Inflammatory macrophage (primary cell): ENCODE measurements at regions not wholly inside any gene's neighbourhood (a gene's known extent, or its start where the extent isn't known, plus 50 kb on each side); places are given as distances from the start of the nearest gene placed in this dataset.
"Not testable (repeated sequence)": the region's sequence is repeated elsewhere in the genome, so short reads cannot be mapped to it uniquely, and the experiment has no call there.

ENCODE experiments used
- DNase-seq, 2 donors: peaks; one replicate each; pipeline ENCODE4 v3.0.0-alpha.2; 2020 to 2022

GRCh38 chr5:30345539-30346345 lies 847.7 kb upstream of the CDH6 start:
- DNase-seq = not testable (repeated sequence)

- no peak for DNase-seq
These were observed 849.8 kb upstream of the CDH6 start for GRCh38 chr5:30343707-30344106.

- DNase-seq = no peak
These were observed 852.0 kb upstream of the CDH6 start for GRCh38 chr5:30341466-30341865.

- DNase-seq = no peak
These were observed 856.4 kb upstream of the CDH6 start for GRCh38 chr5:30337084-30337573.

- DNase-seq = no peak
These were observed 862.0 kb upstream of the CDH6 start for GRCh38 chr5:30331534-30331933.

GRCh38 chr5:30325795-30326194 lies 867.7 kb upstream of the CDH6 start:
- no peak for DNase-seq

GRCh38 chr5:30324083-30324482 lies 869.4 kb upstream of the CDH6 start:
- no peak for DNase-seq

GRCh38 chr5:30287890-30288289 lies 905.6 kb upstream of the CDH6 start:
- no peak for DNase-seq

- no peak for DNase-seq
These were observed 914.2 kb upstream of the CDH6 start for GRCh38 chr5:30279237-30279636.

- DNase-seq = no peak
These were observed 926.5 kb upstream of the CDH6 start for GRCh38 chr5:30267026-30267425.

GRCh38 chr5:30239331-30240022 lies 954.0 kb upstream of the CDH6 start:
- no peak for DNase-seq

- DNase-seq = no peak
These were observed 956.3 kb upstream of the CDH6 start for GRCh38 chr5:30237189-30237588.

- no peak for DNase-seq
These were observed 983.7 kb upstream of the CDH6 start for GRCh38 chr5:30209755-30210154.

- DNase-seq = no peak
These were observed 995.8 kb upstream of the CDH6 start for GRCh38 chr5:30197662-30198061.

- no peak for DNase-seq
These were observed 998.5 kb upstream of the CDH6 start for GRCh38 chr5:30195036-30195435.

- no peak for DNase-seq
These were observed 998.9 kb upstream of the CDH6 start for GRCh38 chr5:30194595-30194994.

- no peak for DNase-seq
These were observed 1009.7 kb upstream of the CDH6 start for GRCh38 chr5:30183795-30184194.

GRCh38 chr5:30156156-30156555 lies 1037.3 kb upstream of the CDH6 start:
- DNase-seq = no peak

GRCh38 chr5:30152431-30152830 lies 1041.1 kb upstream of the CDH6 start:
- no peak for DNase-seq

GRCh38 chr5:30150231-30150630 lies 1043.3 kb upstream of the CDH6 start:
- no peak for DNase-seq

- DNase-seq = no peak
These were observed 1044.0 kb upstream of the CDH6 start for GRCh38 chr5:30149526-30149925.

GRCh38 chr5:30147976-30148375 lies 1045.5 kb upstream of the CDH6 start:
- no peak for DNase-seq

GRCh38 chr5:30144059-30144458 lies 1049.4 kb upstream of the CDH6 start:
- not testable (repeated sequence) for DNase-seq

GRCh38 chr5:30142432-30142831 lies 1051.1 kb upstream of the CDH6 start:
- no peak for DNase-seq
